Transverse colon (tissue), 4 donors: ENCODE measurements at regions not wholly inside any gene's neighbourhood (a gene's known extent, or its start where the extent isn't known, plus 50 kb on each side); places are given as distances from the start of the nearest gene placed in this dataset.

Experiments
- EP300 ChIP-seq: sonication (generic); formaldehyde crosslinking; IDR thresholded peaks from one replicate; pipeline ENCODE4 v1.6.1; 2017; ENCODE audit warnings: antibody characterized with exemption, low read depth
- POLR2A ChIP-seq: fragments of 450-650 bp; IDR thresholded peaks from one replicate; pipeline ENCODE4 v1.6.1; 2016; ENCODE audit warnings: antibody characterized with exemption, mild to moderate bottlenecking, moderate library complexity
- POLR2AphosphoS5 ChIP-seq, 3 donors: sonication (generic); formaldehyde crosslinking; IDR thresholded peaks; one replicate each; pipeline ENCODE4 v1.6.1; 2016; ENCODE audit warnings: antibody characterized with exemption in 3 of 3
- TF ChIP-seq, protein P1 (sequence below), 5 experiments: fragments of 200-600 bp in 3 of 5; fragments of 450-650 bp in 2 of 5; sonication (generic) in 3 of 5; IDR thresholded peaks; 1 replicate in 2 of 5; 2 replicates in 3 of 5; pipeline ENCODE4 v1.5.1; 2016 to 2017; ENCODE audit warnings: antibody characterized with exemption in 5 of 5, inconsistent platforms in 3 of 5, mild to moderate bottlenecking in 2 of 5, moderate library complexity in 1 of 5

DNA sequence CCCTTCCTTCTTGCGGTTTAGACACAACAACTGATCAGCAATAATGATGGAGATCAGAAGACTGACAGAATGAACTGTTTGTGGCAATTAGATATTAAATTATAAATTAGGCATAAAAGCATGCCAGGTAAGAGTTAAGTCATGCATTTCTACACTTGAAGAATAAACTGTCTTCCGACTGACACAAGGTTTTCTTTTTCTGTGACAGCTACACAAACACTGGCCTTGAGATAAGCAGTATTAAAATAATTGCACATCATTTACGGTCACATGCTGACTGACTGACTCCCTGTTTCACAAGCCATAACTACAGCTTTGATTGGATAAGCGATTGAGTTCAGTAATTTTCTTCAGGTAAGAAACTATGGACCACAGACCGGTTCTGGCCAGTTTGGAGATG lies 56.2 kb downstream of the UBE2NL start:
- TF ChIP-seq, protein P1, sequence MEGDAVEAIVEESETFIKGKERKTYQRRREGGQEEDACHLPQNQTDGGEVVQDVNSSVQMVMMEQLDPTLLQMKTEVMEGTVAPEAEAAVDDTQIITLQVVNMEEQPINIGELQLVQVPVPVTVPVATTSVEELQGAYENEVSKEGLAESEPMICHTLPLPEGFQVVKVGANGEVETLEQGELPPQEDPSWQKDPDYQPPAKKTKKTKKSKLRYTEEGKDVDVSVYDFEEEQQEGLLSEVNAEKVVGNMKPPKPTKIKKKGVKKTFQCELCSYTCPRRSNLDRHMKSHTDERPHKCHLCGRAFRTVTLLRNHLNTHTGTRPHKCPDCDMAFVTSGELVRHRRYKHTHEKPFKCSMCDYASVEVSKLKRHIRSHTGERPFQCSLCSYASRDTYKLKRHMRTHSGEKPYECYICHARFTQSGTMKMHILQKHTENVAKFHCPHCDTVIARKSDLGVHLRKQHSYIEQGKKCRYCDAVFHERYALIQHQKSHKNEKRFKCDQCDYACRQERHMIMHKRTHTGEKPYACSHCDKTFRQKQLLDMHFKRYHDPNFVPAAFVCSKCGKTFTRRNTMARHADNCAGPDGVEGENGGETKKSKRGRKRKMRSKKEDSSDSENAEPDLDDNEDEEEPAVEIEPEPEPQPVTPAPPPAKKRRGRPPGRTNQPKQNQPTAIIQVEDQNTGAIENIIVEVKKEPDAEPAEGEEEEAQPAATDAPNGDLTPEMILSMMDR (IDR thresholded peaks at IDR 0.05), result no peak
- TF ChIP-seq POLR2AphosphoS5 (IDR thresholded peaks at IDR 0.05) (no peak), POLR2A (no peak), EP300 (no peak)
